ENCODE measurements at regions not wholly inside any gene's neighbourhood (a gene's known extent, or its start where the extent isn't known, plus 50 kb on each side); places are given as distances from the start of the nearest gene placed in this dataset.
A peak's percentile ranks its signal among the peaks of the same experiment; 100 is the strongest.

DNA sequence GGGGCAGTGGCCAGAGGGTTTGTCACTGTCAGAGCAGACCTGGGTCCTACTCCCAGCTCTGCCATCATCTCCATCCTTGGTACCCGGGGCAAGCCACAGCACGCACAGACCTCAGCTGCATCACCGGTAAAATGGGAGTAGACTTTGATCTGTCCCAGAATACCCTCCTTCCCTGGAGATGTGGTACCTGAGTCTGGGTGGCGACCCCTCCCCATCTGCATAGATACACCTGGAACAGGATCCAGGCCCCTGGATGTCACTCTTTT, 64.0 kb downstream of the ZFP36L2 start:
- TF ChIP-seq, protein P1, sequence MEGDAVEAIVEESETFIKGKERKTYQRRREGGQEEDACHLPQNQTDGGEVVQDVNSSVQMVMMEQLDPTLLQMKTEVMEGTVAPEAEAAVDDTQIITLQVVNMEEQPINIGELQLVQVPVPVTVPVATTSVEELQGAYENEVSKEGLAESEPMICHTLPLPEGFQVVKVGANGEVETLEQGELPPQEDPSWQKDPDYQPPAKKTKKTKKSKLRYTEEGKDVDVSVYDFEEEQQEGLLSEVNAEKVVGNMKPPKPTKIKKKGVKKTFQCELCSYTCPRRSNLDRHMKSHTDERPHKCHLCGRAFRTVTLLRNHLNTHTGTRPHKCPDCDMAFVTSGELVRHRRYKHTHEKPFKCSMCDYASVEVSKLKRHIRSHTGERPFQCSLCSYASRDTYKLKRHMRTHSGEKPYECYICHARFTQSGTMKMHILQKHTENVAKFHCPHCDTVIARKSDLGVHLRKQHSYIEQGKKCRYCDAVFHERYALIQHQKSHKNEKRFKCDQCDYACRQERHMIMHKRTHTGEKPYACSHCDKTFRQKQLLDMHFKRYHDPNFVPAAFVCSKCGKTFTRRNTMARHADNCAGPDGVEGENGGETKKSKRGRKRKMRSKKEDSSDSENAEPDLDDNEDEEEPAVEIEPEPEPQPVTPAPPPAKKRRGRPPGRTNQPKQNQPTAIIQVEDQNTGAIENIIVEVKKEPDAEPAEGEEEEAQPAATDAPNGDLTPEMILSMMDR (IDR thresholded peaks at IDR 0.05; ENCODE audit: low read depth, low read length, missing input control): no peak
- TF ChIP-seq, protein P2, sequence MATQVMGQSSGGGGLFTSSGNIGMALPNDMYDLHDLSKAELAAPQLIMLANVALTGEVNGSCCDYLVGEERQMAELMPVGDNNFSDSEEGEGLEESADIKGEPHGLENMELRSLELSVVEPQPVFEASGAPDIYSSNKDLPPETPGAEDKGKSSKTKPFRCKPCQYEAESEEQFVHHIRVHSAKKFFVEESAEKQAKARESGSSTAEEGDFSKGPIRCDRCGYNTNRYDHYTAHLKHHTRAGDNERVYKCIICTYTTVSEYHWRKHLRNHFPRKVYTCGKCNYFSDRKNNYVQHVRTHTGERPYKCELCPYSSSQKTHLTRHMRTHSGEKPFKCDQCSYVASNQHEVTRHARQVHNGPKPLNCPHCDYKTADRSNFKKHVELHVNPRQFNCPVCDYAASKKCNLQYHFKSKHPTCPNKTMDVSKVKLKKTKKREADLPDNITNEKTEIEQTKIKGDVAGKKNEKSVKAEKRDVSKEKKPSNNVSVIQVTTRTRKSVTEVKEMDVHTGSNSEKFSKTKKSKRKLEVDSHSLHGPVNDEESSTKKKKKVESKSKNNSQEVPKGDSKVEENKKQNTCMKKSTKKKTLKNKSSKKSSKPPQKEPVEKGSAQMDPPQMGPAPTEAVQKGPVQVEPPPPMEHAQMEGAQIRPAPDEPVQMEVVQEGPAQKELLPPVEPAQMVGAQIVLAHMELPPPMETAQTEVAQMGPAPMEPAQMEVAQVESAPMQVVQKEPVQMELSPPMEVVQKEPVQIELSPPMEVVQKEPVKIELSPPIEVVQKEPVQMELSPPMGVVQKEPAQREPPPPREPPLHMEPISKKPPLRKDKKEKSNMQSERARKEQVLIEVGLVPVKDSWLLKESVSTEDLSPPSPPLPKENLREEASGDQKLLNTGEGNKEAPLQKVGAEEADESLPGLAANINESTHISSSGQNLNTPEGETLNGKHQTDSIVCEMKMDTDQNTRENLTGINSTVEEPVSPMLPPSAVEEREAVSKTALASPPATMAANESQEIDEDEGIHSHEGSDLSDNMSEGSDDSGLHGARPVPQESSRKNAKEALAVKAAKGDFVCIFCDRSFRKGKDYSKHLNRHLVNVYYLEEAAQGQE (IDR thresholded peaks at IDR 0.05): no peak
- TF ChIP-seq RAD21 (IDR thresholded peaks at IDR 0.05) (no peak), MAX (IDR thresholded peaks at IDR 0.05) (no peak), EGR1 (IDR thresholded peaks at IDR 0.05; ENCODE audit: low read depth in 2 of 2) (no peak), GABPA (IDR thresholded peaks at IDR 0.05 in 1 of 2, conservative IDR thresholded peaks at IDR 0.05 in 1 of 2) (no peak), YY1 (IDR thresholded peaks at IDR 0.05) (peak; percentile 11), NR2F2 (IDR thresholded peaks at IDR 0.05) (no peak)

Measured in liver (tissue), 3 donors.